ENCODE measurements at regions not wholly inside any gene's neighbourhood (a gene's known extent, or its start where the extent isn't known, plus 50 kb on each side); places are given as distances from the start of the nearest gene placed in this dataset.
"Not testable (repeated sequence)": the region's sequence is repeated elsewhere in the genome, so short reads cannot be mapped to it uniquely, and the experiment has no call there.

- not testable (repeated sequence) for DNase-seq (ENCODE audit: extremely low read depth in 1 of 2, low read depth in 1 of 2)
Measured at GRCh38 chr20:30164389-30164788, 1093.1 kb upstream of the DEFB115 start.

- no peak for DNase-seq (ENCODE audit: extremely low read depth in 1 of 2, low read depth in 1 of 2)
Measured at GRCh38 chr20:30167540-30167939, 1089.9 kb upstream of the DEFB115 start.

- peak in 1 of 2 donors; percentile 9 for DNase-seq (ENCODE audit: extremely low read depth in 1 of 2, low read depth in 1 of 2)
Measured at GRCh38 chr20:30168025-30168799, 1089.3 kb upstream of the DEFB115 start.

- no peak for DNase-seq (ENCODE audit: extremely low read depth in 1 of 2, low read depth in 1 of 2)
Measured at GRCh38 chr20:30168800-30169138, 1088.7 kb upstream of the DEFB115 start.

GRCh38 chr20:30175681-30176080 lies 1081.8 kb upstream of the DEFB115 start:
- DNase-seq (ENCODE audit: extremely low read depth in 1 of 2, low read depth in 1 of 2) = no peak

- not testable (repeated sequence) for DNase-seq (ENCODE audit: extremely low read depth in 1 of 2, low read depth in 1 of 2)
Measured at GRCh38 chr20:30183124-30183523, 1074.3 kb upstream of the DEFB115 start.

- not testable (repeated sequence) for DNase-seq (ENCODE audit: extremely low read depth in 1 of 2, low read depth in 1 of 2)
Measured at GRCh38 chr20:30191785-30192184, 1065.7 kb upstream of the DEFB115 start.

GRCh38 chr20:30234477-30234876 lies 1023.0 kb upstream of the DEFB115 start:
- DNase-seq (ENCODE audit: extremely low read depth in 1 of 2, low read depth in 1 of 2) = not testable (repeated sequence)

GRCh38 chr20:30275073-30275472 lies 982.4 kb upstream of the DEFB115 start:
- not testable (repeated sequence) for DNase-seq (ENCODE audit: extremely low read depth in 1 of 2, low read depth in 1 of 2)

- DNase-seq (ENCODE audit: extremely low read depth in 1 of 2, low read depth in 1 of 2) = no peak
Measured at GRCh38 chr20:30281584-30282197, 975.8 kb upstream of the DEFB115 start.

GRCh38 chr20:30283476-30284280 lies 973.8 kb upstream of the DEFB115 start:
- peak; percentile 33 to 75 for DNase-seq (ENCODE audit: extremely low read depth in 1 of 2, low read depth in 1 of 2)

GRCh38 chr20:30284281-30284905 lies 973.1 kb upstream of the DEFB115 start:
- DNase-seq (ENCODE audit: extremely low read depth in 1 of 2, low read depth in 1 of 2) = no peak

- no peak for DNase-seq (ENCODE audit: extremely low read depth in 1 of 2, low read depth in 1 of 2)
Measured at GRCh38 chr20:30285677-30286076, 971.8 kb upstream of the DEFB115 start.

- DNase-seq (ENCODE audit: extremely low read depth in 1 of 2, low read depth in 1 of 2) = no peak
Measured at GRCh38 chr20:30286157-30286556, 971.3 kb upstream of the DEFB115 start.

GRCh38 chr20:30287459-30287858 lies 970.0 kb upstream of the DEFB115 start:
- DNase-seq (ENCODE audit: extremely low read depth in 1 of 2, low read depth in 1 of 2) = not testable (repeated sequence)

- no peak for DNase-seq (ENCODE audit: extremely low read depth in 1 of 2, low read depth in 1 of 2)
Measured at GRCh38 chr20:30288346-30288745, 969.1 kb upstream of the DEFB115 start.

GRCh38 chr20:30289049-30289448 lies 968.4 kb upstream of the DEFB115 start:
- not testable (repeated sequence) for DNase-seq (ENCODE audit: extremely low read depth in 1 of 2, low read depth in 1 of 2)

- not testable (repeated sequence) for DNase-seq (ENCODE audit: extremely low read depth in 1 of 2, low read depth in 1 of 2)
Measured at GRCh38 chr20:30289711-30290141, 967.7 kb upstream of the DEFB115 start.

GRCh38 chr20:30290361-30291063 lies 967.0 kb upstream of the DEFB115 start:
- DNase-seq (ENCODE audit: extremely low read depth in 1 of 2, low read depth in 1 of 2) = peak in 1 of 2 donors; percentile 14

- DNase-seq (ENCODE audit: extremely low read depth in 1 of 2, low read depth in 1 of 2) = not testable (repeated sequence)
Measured at GRCh38 chr20:30291064-30291379, 966.4 kb upstream of the DEFB115 start.

GRCh38 chr20:30291686-30292085 lies 965.8 kb upstream of the DEFB115 start:
- DNase-seq (ENCODE audit: extremely low read depth in 1 of 2, low read depth in 1 of 2) = not testable (repeated sequence)

All from activated CD8-positive, alpha-beta memory T cell treated with anti-CD3 and anti-CD28 coated beads for 1 hour (primary cell).